Activated CD4-positive, alpha-beta T cell treated with anti-CD3 and anti-CD28 coated beads, Interleukin-2, amount 50 U/mL, for 48 hours (primary cell): ENCODE measurements at regions not wholly inside any gene's neighbourhood (a gene's known extent, or its start where the extent isn't known, plus 50 kb on each side); places are given as distances from the start of the nearest gene placed in this dataset.
A peak's percentile ranks its signal among the peaks of the same experiment; 100 is the strongest.

ENCODE experiments used
- DNase-seq, 2 experiments: peaks; one replicate each; pipeline ENCODE4 v3.0.0-alpha.2; 2020

- no peak for DNase-seq
These were observed 54.1 kb downstream of the IRF2BPL start for GRCh38 chr14:76974365-76974764.

GRCh38 chr14:76971549-76971948 is 57.0 kb downstream of the IRF2BPL start:
- no peak for DNase-seq

- no peak for DNase-seq
These were observed 59.9 kb downstream of the IRF2BPL start for GRCh38 chr14:76968621-76969063.

- no peak for DNase-seq
These were observed 60.7 kb downstream of the IRF2BPL start for GRCh38 chr14:76967788-76968187.

- no peak for DNase-seq
These were observed 63.3 kb downstream of the IRF2BPL start for GRCh38 chr14:76965232-76965631.

GRCh38 chr14:76964695-76965094 is 63.8 kb downstream of the IRF2BPL start:
- DNase-seq, result peak; percentile 59 to 67

- DNase-seq, result no peak
These were observed 65.1 kb downstream of the IRF2BPL start for GRCh38 chr14:76963372-76963771.

GRCh38 chr14:76962303-76962660 is 66.2 kb downstream of the IRF2BPL start:
- no peak for DNase-seq

- peak; percentile 98 to 99 for DNase-seq
These were observed 66.7 kb downstream of the IRF2BPL start for GRCh38 chr14:76961631-76962302.

GRCh38 chr14:76958980-76959710 is 69.4 kb downstream of the IRF2BPL start:
- peak in 1 of 2 experiments; percentile 37 for DNase-seq

GRCh38 chr14:76958020-76958979 is 70.2 kb downstream of the IRF2BPL start:
- DNase-seq, result no peak

- DNase-seq, result no peak
These were observed 71.2 kb downstream of the IRF2BPL start for GRCh38 chr14:76957224-76957891.

- peak; percentile 91 to 93 for DNase-seq
These were observed 72.0 kb downstream of the IRF2BPL start for GRCh38 chr14:76956316-76957090.

GRCh38 chr14:76955575-76956315 is 72.8 kb downstream of the IRF2BPL start:
- peak; percentile 61 to 75 for DNase-seq

GRCh38 chr14:76954394-76955190 is 73.9 kb downstream of the IRF2BPL start:
- no peak for DNase-seq

- DNase-seq, result peak in 1 of 2 experiments; percentile 56
These were observed 75.1 kb downstream of the IRF2BPL start for GRCh38 chr14:76953311-76953945.

- DNase-seq, result no peak
These were observed 77.3 kb downstream of the IRF2BPL start for GRCh38 chr14:76951166-76951565.

- DNase-seq, result no peak
These were observed 78.2 kb downstream of the IRF2BPL start for GRCh38 chr14:76950055-76951020.
